ENCODE measurements at regions not wholly inside any gene's neighbourhood (a gene's known extent, or its start where the extent isn't known, plus 50 kb on each side); places are given as distances from the start of the nearest gene placed in this dataset.
A peak's percentile ranks its signal among the peaks of the same experiment; 100 is the strongest.

- ChIA-PET POLR2A (ENCODE audit: low non-redundant PET) (no interaction called here), CTCF (interaction anchor here (0.6 kb wide), 1 partner anchor 216 kb away, joined by 3 read pairs; no protein-coding TSS in a partner anchor)
- no peak for TF ChIP-seq CTCF (conservative IDR thresholded peaks at IDR 0.05; ENCODE audit: low read depth)
- no peak overlapping the region for H3K27ac ChIP-seq
- no peak for DNase-seq (ENCODE audit: low spot score)
Measured at GRCh38 chr11:104547996-104548661, 350.1 kb downstream of the CASP12 start.

- POLR2A ChIA-PET (ENCODE audit: low non-redundant PET): no interaction called here
Measured at GRCh38 chr11:104546501-104546900, 351.8 kb downstream of the CASP12 start.

GRCh38 chr11:104541701-104542100 is 356.6 kb downstream of the CASP12 start:
- ChIA-PET POLR2A (ENCODE audit: low non-redundant PET) (no interaction called here), CTCF (interaction anchor here (0.5 kb wide), 1 partner anchor 229 kb away, joined by 3 read pairs; no protein-coding TSS in a partner anchor)
- no peak for TF ChIP-seq CTCF (conservative IDR thresholded peaks at IDR 0.05; ENCODE audit: low read depth)
- no peak overlapping the region for H3K27ac ChIP-seq
- no peak for DNase-seq (ENCODE audit: low spot score)

More at GRCh38 chr11:104546501-104546900, 351.8 kb downstream of the CASP12 start:
- no peak overlapping the region for H3K27ac ChIP-seq
- no peak for TF ChIP-seq CTCF (conservative IDR thresholded peaks at IDR 0.05; ENCODE audit: low read depth)
- no peak for DNase-seq (ENCODE audit: low spot score)
- CTCF ChIA-PET: interaction anchor here (0.7 kb wide), 1 partner anchor 190 kb away, joined by 5 read pairs; no protein-coding TSS in a partner anchor

GRCh38 chr11:104538313-104538712 is 359.9 kb downstream of the CASP12 start:
- POLR2A ChIA-PET (ENCODE audit: low non-redundant PET): no interaction called here
- no peak for TF ChIP-seq CTCF (conservative IDR thresholded peaks at IDR 0.05; ENCODE audit: low read depth)
- CTCF ChIA-PET: interaction anchor here (0.7 kb wide), 1 partner anchor 1525 kb away, joined by 3 read pairs; no protein-coding TSS in a partner anchor
- DNase-seq (ENCODE audit: low spot score): no peak
- no peak overlapping the region for H3K27ac ChIP-seq

GRCh38 chr11:104534278-104534677 is 364.0 kb downstream of the CASP12 start:
- H3K27ac ChIP-seq: no peak overlapping the region
- DNase-seq (ENCODE audit: low spot score): peak; percentile 5
- ChIA-PET POLR2A (ENCODE audit: low non-redundant PET) (no interaction called here), CTCF (no interaction called here)
- TF ChIP-seq CTCF (conservative IDR thresholded peaks at IDR 0.05; ENCODE audit: low read depth): no peak

- DNase-seq (ENCODE audit: low spot score): no peak
- ChIA-PET POLR2A (ENCODE audit: low non-redundant PET) (no interaction called here), CTCF (no interaction called here)
- TF ChIP-seq CTCF (conservative IDR thresholded peaks at IDR 0.05; ENCODE audit: low read depth): no peak
- no peak overlapping the region for H3K27ac ChIP-seq
Measured at GRCh38 chr11:104531894-104532293, 366.4 kb downstream of the CASP12 start.
